HG02642 (cell line): ENCODE measurements at regions not wholly inside any gene's neighbourhood (a gene's known extent, or its start where the extent isn't known, plus 50 kb on each side); places are given as distances from the start of the nearest gene placed in this dataset.
"Not testable (repeated sequence)": the region's sequence is repeated elsewhere in the genome, so short reads cannot be mapped to it uniquely, and the experiment has no call there.

Experiments used
- ATAC-seq: cut with Tn5 transposase; IDR thresholded peaks from one replicate; pipeline ENCODE4 v1.9.1; 2021; ENCODE audit warnings: mild to moderate bottlenecking; ENCODE audit not compliant: unreplicated experiment, poor library complexity

DNA sequence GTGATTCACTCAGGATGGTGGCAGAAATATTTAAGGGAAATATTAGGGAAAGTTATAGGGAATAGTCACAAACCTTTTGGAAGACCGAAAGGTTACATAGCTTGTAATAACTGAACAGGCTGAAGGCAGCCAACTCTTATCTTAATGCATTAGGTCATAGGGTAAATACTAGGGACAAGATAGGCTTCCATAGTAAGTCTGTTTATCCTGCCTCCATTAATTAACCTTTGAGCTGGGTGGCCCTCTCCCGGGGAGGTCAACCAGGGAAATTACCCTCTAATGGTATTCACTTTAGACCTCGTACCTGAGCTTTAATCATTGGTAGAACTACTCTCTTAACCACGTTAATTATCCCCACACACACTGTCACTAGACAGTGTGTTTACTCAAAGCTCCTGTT, 981.8 kb downstream of the SLC16A7 start:
- ATAC-seq, result no peak

DNA sequence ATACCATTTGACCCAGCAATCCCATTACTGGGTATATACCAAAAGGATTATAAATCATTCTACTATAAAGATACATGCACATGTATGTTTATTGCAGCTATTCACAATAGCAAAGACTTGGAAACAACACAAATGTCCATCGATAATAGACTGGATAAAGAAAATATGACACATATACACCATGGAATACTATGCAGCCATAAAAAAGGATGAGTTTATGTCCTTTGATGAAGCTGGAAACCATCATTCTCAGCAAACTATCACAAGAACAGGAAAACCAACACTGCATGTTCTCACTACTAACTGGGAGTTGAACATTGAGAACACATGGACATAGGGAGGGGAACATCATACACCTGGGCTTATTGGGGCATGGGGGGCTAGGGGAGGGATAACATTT, 991.8 kb downstream of the SLC16A7 start:
- not testable (repeated sequence) for ATAC-seq

DNA sequence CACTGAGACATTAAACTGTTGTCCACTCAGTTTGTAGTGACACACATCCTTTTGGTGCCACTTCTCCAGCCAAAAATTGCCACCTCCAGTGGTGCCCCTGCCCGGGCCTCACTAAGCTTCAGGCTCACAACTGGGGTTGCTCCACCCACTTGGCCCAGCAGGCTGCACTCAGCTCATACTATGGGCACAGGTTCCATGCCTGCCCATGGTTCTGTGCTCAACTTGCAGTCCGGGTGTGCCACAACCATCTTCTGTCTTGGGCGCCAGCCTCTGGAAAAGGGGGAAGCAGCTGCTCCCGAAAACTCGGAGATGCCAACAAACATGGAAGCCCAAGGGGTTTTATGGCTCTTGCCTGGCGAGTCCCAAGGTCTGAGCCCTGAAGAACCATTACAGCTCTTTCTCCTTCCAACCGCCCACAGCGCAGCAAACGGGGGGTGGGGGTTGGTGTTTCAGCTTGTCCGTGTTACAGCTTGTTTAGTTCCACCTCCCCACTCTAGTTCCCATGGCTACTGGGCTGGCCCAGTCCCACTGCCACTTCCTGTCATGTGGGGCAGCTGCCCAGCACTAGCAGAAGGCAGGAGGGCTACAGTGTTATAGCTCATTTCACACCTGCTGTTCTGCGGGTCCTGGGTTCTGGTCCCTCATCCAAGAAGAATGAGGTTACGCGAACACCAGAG, 998.3 kb downstream of the SLC16A7 start:
- ATAC-seq, result no peak

DNA sequence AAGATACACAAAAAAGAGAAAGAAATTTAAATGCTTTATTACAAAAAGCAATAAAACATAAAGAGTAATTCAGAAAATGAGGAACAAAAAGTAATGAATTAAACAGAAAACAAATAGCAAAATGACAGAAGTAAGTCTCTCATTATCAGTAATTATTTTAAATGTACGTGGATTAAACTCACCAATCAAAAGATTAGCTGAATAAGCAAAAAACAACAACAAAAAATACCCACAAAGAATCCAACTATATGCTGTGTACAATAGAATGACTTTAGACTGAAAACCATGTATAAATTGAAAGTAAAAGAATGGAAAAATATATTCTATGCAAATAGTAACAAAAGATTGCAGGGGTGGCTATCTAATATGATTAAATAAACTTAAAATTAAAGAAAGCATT, 1006.8 kb downstream of the SLC16A7 start:
- no peak for ATAC-seq

DNA sequence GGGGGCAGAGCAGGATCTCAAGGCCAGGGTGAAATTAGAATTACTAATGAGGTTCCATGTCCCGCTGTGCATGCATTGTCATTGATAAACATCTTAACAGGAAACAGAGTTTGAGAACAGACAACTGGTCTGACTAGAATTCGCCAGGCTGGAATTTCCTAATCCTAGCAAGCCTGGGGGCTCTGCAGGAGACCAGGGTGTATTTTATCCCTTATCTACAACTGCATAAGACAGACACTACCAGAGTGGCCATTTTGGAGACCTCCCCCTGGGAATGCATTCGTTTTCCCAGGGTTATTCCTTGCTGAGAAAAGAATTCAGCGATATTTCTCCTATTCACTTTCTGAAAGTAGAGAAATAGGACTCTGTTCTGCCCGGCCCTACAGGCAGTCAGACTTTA, 1007.6 kb downstream of the SLC16A7 start:
- ATAC-seq, result not testable (repeated sequence)

DNA sequence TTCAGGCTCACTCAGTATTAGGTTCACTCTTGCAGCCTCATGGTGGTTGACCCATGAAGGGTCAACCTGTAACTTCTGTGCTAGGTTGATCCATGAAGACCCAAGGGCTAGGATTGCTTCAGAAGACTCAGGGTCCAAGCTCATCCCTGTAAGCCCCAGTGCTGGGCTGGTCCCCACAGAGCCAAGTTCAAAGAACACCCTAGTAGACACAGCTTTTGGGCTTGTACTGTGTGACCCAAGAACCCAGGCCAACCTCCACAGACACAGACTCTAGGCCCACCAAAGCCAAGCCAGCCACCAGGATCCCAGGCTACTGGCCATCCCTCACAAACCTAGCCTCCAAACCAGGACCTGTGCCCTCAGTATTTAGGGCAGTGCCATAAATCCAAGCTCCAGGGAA, 1020.6 kb downstream of the SLC16A7 start:
- ATAC-seq, result no peak

DNA sequence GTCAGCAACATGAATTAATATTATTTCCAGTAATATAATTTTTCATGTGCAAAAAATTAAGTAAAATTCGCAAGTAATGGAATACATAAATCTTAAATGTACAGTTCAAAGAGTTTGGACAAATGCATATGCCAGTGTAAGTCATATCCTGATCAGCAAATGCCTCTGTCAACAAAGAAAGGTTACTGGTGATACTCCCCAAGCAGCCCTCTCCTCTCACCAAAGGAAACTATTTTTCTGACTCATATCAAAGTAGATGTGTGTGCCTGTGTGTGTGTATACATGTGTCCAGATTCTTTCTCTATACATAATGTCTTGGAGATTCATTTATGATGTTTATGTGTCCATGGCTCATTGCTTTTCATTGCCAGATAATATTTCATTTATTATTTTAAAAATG, 1035.0 kb downstream of the SLC16A7 start:
- no peak for ATAC-seq

DNA sequence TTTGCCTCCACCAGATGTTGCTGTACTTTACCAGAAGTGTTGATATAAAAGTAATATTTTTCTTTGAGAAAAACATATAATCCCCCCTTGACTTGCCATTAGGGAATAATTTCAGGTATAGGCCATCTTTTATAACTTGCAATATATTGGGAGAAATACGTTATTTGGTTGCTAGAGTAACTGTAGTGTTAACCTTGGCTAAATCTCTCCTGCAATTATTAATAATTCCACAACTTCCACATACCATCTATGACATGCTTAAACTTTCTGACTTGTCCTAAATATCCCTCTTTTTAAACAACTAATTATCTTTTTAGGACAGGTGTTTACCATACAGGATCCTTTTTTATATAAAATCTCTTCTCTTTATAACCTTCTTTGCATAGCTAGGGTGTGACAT, 1048.2 kb downstream of the SLC16A7 start:
- ATAC-seq, result no peak

DNA sequence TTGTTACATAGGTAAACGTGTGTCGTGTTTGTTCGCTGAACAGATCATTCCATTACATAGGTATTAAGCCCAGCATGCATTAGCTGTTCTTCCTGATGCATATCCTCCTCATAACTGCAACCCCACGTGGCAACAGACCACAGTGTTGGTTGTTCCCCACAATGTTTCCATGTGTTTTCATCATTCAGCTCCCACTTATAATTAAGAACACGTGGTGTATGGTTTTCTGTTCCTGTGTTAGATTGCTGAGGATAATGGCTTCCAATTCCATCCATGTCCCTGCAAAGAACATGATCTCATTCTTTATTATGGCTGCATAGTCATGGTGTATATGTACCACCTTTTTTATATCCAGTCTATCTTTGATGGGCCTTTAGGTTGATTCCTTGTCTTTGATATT, 1071.1 kb downstream of the SLC16A7 start:
- ATAC-seq, result no peak

DNA sequence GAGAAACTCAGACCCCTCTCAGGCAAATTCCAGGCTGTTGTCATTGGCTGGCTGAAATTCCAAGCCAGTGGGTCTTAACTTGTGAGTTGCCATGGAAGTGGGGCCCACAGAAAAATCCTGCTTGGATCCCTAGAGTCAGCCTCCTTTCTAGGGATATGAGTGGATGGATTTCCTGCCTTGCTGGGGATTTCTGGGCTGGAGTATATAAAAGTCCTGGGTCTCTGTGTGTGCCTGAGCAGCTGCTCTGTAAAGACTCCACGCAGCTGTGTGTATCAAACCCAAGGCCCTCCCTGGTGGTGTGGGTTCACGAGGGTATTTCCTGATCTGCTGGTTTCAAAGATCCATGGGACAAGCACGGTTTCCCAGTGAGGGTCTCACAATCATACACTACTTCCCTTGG, 1077.1 kb downstream of the SLC16A7 start:
- no peak for ATAC-seq

DNA sequence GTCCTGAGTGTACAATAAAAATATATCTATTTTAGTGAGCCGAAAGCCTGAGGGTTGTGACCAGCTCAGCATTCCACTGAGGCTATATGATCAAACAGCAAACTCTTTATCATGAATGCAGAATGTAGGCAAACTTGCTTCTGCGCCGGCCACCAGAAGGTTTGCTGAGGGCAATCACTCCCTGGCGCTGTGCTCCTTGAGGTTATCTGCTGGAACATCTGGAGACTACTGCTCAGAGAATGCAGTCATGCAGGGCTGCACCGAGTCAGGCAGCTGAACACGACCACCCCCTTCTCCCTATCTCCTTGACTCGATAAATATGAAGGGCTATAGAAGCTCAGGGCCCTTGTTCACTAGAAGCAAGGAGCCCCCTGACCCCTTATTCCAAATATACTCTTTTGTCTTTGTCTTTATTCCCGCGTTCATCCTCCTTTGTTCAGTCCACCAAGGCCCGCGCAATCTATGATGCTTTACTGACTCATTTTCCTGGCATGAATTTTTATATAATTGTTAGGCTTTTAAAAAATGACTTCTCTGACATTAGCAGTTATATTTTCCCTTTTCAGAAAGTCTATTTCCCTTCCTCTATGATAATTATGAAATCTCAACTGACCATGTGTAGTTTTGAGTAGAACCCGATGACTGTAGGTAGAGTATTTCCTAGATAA, 1089.3 kb downstream of the SLC16A7 start:
- ATAC-seq, result no peak

DNA sequence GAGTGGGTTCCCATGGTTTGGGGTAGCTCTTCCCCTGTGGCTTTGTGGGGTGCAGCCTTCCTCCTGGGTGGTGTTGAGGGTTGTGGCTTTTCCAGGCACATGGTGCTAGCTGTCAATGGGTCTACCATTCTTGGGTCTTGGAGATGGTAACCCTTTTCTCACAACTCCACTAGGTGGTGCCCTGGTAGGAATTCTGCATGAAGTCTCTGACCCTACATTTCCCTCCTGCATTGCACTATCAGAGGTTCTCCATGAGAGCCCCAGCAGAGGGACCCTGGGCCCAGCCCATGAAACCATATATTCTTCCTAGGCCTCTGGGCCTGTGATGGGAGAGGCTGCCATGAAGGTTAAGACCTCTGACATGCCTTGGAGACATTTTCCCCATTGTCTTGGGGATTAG, 1093.3 kb downstream of the SLC16A7 start:
- no peak for ATAC-seq

DNA sequence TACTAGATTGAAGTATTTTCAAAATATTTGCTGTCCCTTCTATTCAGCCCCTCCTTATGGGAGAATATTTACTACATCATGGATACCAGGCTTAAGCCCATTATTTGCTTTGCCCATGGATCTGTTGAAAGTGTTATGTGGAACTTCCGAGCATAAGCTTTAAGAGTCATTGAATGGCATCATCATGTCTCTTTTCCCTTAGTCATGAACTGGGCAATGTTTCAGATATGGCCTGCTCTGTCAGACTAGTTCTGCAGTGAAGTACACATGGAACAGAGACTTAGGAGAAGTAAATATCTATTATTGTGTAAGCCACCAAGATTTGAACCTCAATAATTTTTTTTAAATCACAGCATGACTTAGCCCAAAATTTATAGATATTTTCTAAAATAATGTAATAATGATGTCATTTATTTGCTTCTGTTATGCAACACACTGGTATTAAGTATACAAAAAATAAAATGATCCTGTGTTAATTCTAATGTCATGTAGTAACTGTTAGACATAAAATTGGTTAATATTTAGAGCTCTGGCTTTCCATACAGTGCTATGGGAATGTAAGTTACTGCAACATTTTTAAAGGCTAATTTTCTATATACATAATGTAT, 1097.3 kb downstream of the SLC16A7 start:
- ATAC-seq, result no peak

DNA sequence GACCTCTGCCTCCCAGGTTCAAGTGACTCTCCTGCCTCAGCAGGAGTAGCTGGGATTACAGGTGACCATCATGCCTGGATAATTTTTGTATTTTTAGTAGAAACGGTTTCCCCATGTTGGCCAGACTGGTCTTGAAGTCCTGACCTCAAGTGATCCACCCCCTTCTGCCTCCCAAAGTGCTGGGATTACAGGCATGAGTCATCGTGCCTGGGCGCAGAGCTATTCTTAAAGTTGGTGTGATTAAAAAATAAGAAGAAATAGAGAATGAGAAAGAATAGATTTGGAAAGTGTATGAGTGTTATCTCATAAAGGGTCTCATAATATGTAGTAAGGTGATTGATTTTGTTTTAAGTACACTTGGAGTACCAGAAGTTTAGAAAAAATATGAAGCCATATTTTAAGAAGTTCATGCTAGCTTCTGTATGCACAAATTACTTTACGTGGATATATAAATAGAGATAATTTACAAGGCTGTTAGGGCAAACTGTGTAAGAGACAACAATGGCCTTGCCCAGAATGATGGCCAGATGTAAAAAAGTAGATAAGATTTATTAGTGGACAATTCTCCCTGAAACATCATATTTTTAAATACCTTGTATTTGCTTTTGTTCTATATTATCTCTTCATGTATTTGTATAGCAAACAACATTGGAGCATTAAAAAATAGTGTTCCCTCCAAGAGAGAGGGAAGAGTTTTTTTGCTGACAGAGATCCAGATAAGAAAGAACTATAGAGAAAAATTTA, 1108.5 kb downstream of the SLC16A7 start:
- ATAC-seq, result no peak

DNA sequence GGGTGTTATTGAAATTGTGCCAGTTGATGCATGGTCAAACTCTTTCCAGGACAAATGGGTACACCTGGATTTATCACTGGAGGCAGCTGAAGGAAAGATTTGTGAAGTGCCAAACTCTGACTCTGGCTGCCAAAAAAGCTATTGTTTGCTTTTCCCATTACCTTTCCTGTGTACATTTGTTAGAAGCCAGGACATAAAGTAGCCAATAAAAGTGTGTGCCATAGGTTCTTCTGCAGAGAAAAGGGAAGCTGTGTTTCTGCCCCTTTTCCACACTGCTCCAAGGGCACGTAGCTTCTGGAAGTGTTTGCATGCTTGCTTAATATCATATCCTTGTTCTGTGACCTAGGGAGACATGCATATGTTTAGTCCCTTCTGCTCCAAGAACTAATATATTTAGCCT, 1114.4 kb downstream of the SLC16A7 start:
- no peak for ATAC-seq

DNA sequence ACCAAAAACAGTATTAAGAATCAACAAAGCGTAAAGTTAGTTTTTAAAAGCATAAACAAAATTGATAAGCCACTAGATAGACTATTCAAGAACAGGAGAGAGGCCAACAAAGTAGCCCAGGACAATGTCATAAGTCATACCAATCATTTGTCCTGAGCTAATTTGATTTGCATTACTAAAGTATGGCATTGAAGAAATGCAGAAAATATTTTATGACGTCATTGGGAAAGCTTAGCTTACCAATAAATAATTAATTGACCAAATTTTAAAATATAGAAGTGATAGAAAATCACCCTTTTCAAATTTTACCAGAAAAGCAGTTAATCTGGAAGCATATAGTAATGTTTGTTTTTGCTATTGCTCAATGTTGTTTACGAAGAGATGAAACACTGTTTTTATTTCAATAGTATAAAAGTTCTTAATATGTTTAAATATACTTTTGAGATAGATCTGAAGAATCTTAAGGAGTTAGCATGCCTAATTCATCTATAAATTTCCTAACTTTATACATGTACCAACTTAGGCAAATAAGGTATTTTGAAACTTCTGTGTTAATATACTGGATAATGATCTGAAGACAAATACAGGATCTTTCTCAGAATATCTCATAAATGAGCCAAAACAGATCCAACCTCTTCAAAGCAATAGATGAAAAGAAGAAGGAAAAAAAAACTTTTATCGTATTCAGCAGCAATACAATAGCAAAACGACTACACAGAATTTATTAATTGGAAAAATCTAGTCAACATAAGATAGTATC, 1118.5 kb downstream of the SLC16A7 start:
- ATAC-seq, result no peak

DNA sequence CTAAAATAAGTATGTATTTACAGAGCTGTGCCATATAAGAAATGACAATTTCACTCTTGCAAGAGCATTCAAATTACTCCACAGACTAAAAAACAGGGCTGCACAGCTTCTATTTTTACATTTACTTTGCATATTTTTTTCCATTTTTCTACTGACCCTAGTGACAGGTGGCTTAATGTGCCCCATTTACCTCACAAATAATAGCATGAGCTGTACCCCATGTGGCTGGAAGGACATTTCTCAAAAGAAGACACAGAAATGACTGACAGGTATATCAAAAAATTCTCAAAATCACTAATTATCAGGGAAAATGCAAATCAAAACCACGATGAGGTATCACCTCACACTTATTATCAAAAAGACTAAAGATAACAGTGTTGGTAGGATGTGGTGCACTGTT, 1128.6 kb downstream of the SLC16A7 start:
- ATAC-seq, result no peak

DNA sequence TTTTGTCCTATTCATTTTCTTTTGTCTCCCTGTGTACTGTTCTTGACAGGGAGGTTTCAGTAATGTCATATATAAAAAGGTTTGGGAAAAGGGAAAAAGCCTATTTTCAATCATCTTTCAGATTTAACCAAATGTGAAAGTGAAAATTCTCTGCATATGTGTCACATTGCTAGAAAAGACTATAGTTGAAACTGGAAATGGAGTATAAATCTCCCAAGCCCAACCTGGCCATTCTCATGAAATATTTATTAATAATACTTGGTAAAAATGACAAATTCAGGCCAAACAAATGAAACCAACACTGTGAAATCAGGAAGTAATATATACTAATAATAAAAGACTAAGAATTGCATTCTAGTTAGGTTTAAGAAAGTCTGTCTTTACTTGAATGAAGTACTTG, 1129.2 kb downstream of the SLC16A7 start:
- no peak for ATAC-seq

DNA sequence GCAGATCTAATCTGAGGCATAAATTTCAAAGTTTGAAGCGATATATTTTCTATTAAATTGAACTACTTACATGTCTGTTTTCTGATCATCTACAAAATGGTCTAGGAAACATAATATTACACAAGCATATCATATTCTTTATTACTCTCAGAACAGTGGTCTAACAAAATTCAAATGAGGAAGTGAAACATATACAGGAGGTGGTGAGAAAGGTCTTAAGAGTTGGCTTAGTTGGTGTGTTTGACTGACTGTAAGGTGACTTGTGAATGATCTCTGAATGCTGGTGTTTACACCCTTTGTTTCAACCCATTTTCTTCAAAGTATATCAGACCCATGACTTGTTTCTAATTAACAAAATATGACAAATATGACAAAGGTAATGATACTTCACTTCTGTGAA, 1156.8 kb downstream of the SLC16A7 start:
- no peak for ATAC-seq

DNA sequence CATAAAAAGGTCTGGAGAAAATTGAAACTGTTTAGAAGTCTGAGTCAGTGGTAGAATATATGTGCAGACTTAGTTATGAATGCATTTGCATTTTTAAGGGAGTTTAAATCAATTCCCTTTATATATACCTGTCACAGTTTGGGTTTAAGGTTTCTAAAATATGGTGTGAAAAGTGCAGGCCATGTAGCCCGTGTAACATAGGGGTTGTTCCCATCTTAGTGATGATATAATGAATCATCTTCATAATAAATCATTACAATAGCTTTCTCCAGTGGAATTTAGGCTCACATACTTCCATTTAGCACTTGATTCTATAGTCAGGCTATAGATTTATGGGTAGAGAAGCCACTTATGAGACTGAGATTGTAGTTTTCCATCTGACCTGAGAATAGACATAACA, 1162.4 kb downstream of the SLC16A7 start:
- ATAC-seq, result no peak
